Peyer's patch (tissue), 4 donors: ENCODE measurements at regions not wholly inside any gene's neighbourhood (a gene's known extent, or its start where the extent isn't known, plus 50 kb on each side); places are given as distances from the start of the nearest gene placed in this dataset.

Experiments used
- CTCF ChIP-seq, 6 experiments: fragments of 450-650 bp in 4 of 6; fragments of 200-600 bp in 2 of 6; sonication (generic) in 1 of 6; IDR thresholded peaks; one replicate each; pipeline ENCODE4 v1.5.1; 2017 to 2019; ENCODE audit warnings: antibody characterized with exemption in 6 of 6, mild to moderate bottlenecking in 3 of 6, moderate library complexity in 1 of 6
- POLR2A ChIP-seq, 2 donors: fragments of 450-650 bp; IDR thresholded peaks; one replicate each; pipeline ENCODE4 v1.5.1; 2017; ENCODE audit warnings: antibody characterized with exemption in 2 of 2, mild to moderate bottlenecking in 2 of 2, moderate library complexity in 2 of 2

- TF ChIP-seq POLR2A (IDR thresholded peaks at IDR 0.05): no peak
- TF ChIP-seq CTCF (IDR thresholded peaks at IDR 0.05): no peak
Measured at GRCh38 chr4:99753931-99754330, 62.7 kb upstream of the DAPP1 start.
